SK-N-MC (cell line): ENCODE measurements at regions not wholly inside any gene's neighbourhood (a gene's known extent, or its start where the extent isn't known, plus 50 kb on each side); places are given as distances from the start of the nearest gene placed in this dataset.

Experiments
- EZH2 ChIP-seq: fragments of 200-600 bp; sonication (generic); IDR thresholded peaks from one replicate; pipeline ENCODE4 v1.6.1; 2017; ENCODE audit warnings: antibody characterized with exemption
- POLR2AphosphoS5 ChIP-seq: IDR thresholded peaks from 2 replicates; pipeline ENCODE4 v1.6.1; 2012; ENCODE audit warnings: mild to moderate bottlenecking, low read depth, low read length, borderline replicate concordance

DNA sequence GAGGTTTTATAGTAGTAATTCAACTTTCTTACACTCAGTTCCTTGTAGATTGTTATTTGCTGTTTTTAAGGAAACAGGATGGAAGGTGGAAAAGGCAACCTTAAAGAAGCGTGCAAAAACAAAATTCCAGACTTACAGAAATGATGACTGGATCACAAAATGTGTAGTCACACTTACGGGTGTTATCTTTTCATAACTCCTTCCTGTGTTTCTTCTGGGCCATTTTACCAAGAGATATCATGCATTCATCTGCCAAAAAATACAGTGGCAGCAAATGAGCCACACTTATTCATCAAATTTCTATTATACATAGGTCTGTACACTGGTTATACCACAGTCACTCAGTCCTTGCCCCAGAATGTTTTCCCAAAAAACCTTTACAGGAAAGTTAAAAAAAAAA is 94.3 kb upstream of the IL6 start:
- TF ChIP-seq EZH2 (no peak), POLR2AphosphoS5 (no peak)
